Naive thymus-derived CD8-positive, alpha-beta T cell (primary cell): ENCODE measurements at regions not wholly inside any gene's neighbourhood (a gene's known extent, or its start where the extent isn't known, plus 50 kb on each side); places are given as distances from the start of the nearest gene placed in this dataset.
A peak's percentile ranks its signal among the peaks of the same experiment; 100 is the strongest.
"Not testable (repeated sequence)": the region's sequence is repeated elsewhere in the genome, so short reads cannot be mapped to it uniquely, and the experiment has no call there.

Experiments used
- ATAC-seq, 2 donors: fragments of 150-1000 bp; cut with Tn5 transposase in 1 of 2; sonication (Bioruptor Pico), chemical (Tn5 transposase) in 1 of 2; 1 replicate in 1 of 2; 2 replicates in 1 of 2; pipeline ENCODE4 v1.10.0; 2021; ENCODE audit warnings: mild to moderate bottlenecking in 2 of 2, moderate library complexity in 2 of 2
- POLR2A ChIA-PET: fragments of 350-600 bp; sonication (Branson Sonifier 250); formaldehyde crosslinking; loops from one replicate; lab custom pipeline; 2021; ENCODE audit warnings: antibody characterized with exemption; lab: Charles Lee
- DNase-seq, 10 donors: peaks; one replicate each; pipeline versions ENCODE4 v3.0.0 to v3.0.0-alpha.2; 2020 to 2022
- H3K27ac Mint-ChIP-seq, 10 donors: one replicate each; pipeline ENCODE4 v1.8.0; 2020 to 2022; ENCODE audit warnings: mild to moderate bottlenecking in 10 of 10, mixed read lengths in 10 of 10, moderate library complexity in 4 of 10, inconsistent platforms in 1 of 10
- H3K27me3 Mint-ChIP-seq, 5 donors: one replicate each; pipeline ENCODE4 v1.8.0; 2021 to 2022; ENCODE audit warnings: mixed read lengths in 5 of 5
- H3K36me3 Mint-ChIP-seq, 3 donors: one replicate each; pipeline ENCODE4 v1.8.0; 2020 to 2022; ENCODE audit warnings: mixed read lengths in 3 of 3, mild to moderate bottlenecking in 2 of 3, inconsistent platforms in 1 of 3
- H3K4me1 Mint-ChIP-seq, 4 donors: one replicate each; pipeline ENCODE4 v1.8.0; 2021 to 2022; ENCODE audit warnings: mixed read lengths in 4 of 4
- H3K4me3 Mint-ChIP-seq, 10 donors: one replicate each; pipeline ENCODE4 v1.8.0; 2020 to 2022; ENCODE audit warnings: mild to moderate bottlenecking in 10 of 10, mixed read lengths in 10 of 10, moderate library complexity in 6 of 10, inconsistent platforms in 1 of 10
- H3K9me3 Mint-ChIP-seq, 9 donors: one replicate each; pipeline ENCODE4 v1.8.0; 2020 to 2022; ENCODE audit warnings: mixed read lengths in 9 of 9, mild to moderate bottlenecking in 3 of 9, inconsistent platforms in 1 of 9, moderate library complexity in 1 of 9

- DNase-seq, ATAC-seq, H3K9me3 Mint-ChIP-seq, H3K36me3 Mint-ChIP-seq, POLR2A ChIA-PET, H3K27ac Mint-ChIP-seq, H3K4me1 Mint-ChIP-seq, H3K4me3 Mint-ChIP-seq: not testable (repeated sequence)
- H3K27me3 Mint-ChIP-seq: peaks cover 2 to 14% (median 10%) of the 10 kb centered on the region in 5 donors
These were observed 136.8 kb upstream of the HMX1 start for GRCh38 chr4:9008407-9008806.

- H3K4me1 Mint-ChIP-seq, ATAC-seq, H3K9me3 Mint-ChIP-seq, H3K36me3 Mint-ChIP-seq, DNase-seq, POLR2A ChIA-PET, H3K27ac Mint-ChIP-seq: not testable (repeated sequence)
- Mint-ChIP-seq H3K4me3 (peak overlapping the region in 3 of 10 donors; percentile 34 to 69 (median 66)), H3K27me3 (peaks cover 14 to 60% (median 35%) of the 10 kb centered on the region in 5 donors)
These were observed 129.5 kb upstream of the HMX1 start for GRCh38 chr4:9001153-9001552.

- H3K9me3 Mint-ChIP-seq, H3K4me1 Mint-ChIP-seq, H3K36me3 Mint-ChIP-seq, POLR2A ChIA-PET, H3K27ac Mint-ChIP-seq: not testable (repeated sequence)
- DNase-seq (peak in 8 of 10 donors; percentile 23 to 53 (median 46)), ATAC-seq (peak in 1 of 2 donors; percentile 23)
- peak overlapping the region in 5 of 10 donors; percentile 36 to 69 (median 56) for H3K4me3 Mint-ChIP-seq
- H3K27me3 Mint-ChIP-seq: peaks cover 10 to 60% (median 29%) of the 10 kb centered on the region in 5 donors
These were observed 128.9 kb upstream of the HMX1 start for GRCh38 chr4:9000505-9001001.

- Mint-ChIP-seq H3K9me3 (peaks cover 0 to 11% (median 5%) of the 10 kb centered on the region in 9 donors), H3K27me3 (peaks cover 0 to 28% (median 5%) of the 10 kb centered on the region in 5 donors)
- H3K27ac Mint-ChIP-seq, H3K4me3 Mint-ChIP-seq, DNase-seq, H3K4me1 Mint-ChIP-seq, ATAC-seq, POLR2A ChIA-PET, H3K36me3 Mint-ChIP-seq: not testable (repeated sequence)
These were observed 121.3 kb upstream of the HMX1 start for GRCh38 chr4:8992981-8993380.

- H3K4me3 Mint-ChIP-seq, POLR2A ChIA-PET, H3K36me3 Mint-ChIP-seq, ATAC-seq, H3K27ac Mint-ChIP-seq, DNase-seq, H3K4me1 Mint-ChIP-seq: not testable (repeated sequence)
- Mint-ChIP-seq H3K9me3 (peaks cover 0 to 11% (median 5%) of the 10 kb centered on the region in 9 donors), H3K27me3 (peaks cover 0 to 20% (median 5%) of the 10 kb centered on the region in 5 donors)
These were observed 119.8 kb upstream of the HMX1 start for GRCh38 chr4:8991449-8991848.

GRCh38 chr4:8990341-8990740 is 118.7 kb upstream of the HMX1 start:
- H3K4me3 Mint-ChIP-seq, H3K27ac Mint-ChIP-seq: not testable (repeated sequence)

GRCh38 chr4:8985786-8986185 is 114.1 kb upstream of the HMX1 start:
- not testable (repeated sequence) for ATAC-seq

More at GRCh38 chr4:8990341-8990740, 118.7 kb upstream of the HMX1 start:
- ATAC-seq, DNase-seq, POLR2A ChIA-PET, H3K36me3 Mint-ChIP-seq, H3K4me1 Mint-ChIP-seq: not testable (repeated sequence)
- H3K27me3 Mint-ChIP-seq: peaks cover 1 to 11% (median 7%) of the 10 kb centered on the region in 5 donors
- peaks cover 0 to 11% (median 5%) of the 10 kb centered on the region in 9 donors for H3K9me3 Mint-ChIP-seq

GRCh38 chr4:8984641-8985040 is 113.0 kb upstream of the HMX1 start:
- H3K27ac Mint-ChIP-seq, ATAC-seq, H3K4me1 Mint-ChIP-seq, H3K9me3 Mint-ChIP-seq, POLR2A ChIA-PET, H3K36me3 Mint-ChIP-seq, DNase-seq, H3K4me3 Mint-ChIP-seq: not testable (repeated sequence)
- H3K27me3 Mint-ChIP-seq: peaks cover 0 to 15% (median 7%) of the 10 kb centered on the region in 5 donors

More at GRCh38 chr4:8985786-8986185, 114.1 kb upstream of the HMX1 start:
- H3K36me3 Mint-ChIP-seq, H3K9me3 Mint-ChIP-seq, DNase-seq, H3K27ac Mint-ChIP-seq, H3K4me3 Mint-ChIP-seq, H3K4me1 Mint-ChIP-seq, POLR2A ChIA-PET: not testable (repeated sequence)
- peaks cover 0 to 15% (median 7%) of the 10 kb centered on the region in 5 donors for H3K27me3 Mint-ChIP-seq

GRCh38 chr4:8983921-8984320 is 112.3 kb upstream of the HMX1 start:
- H3K9me3 Mint-ChIP-seq, H3K4me3 Mint-ChIP-seq, POLR2A ChIA-PET, H3K4me1 Mint-ChIP-seq, H3K36me3 Mint-ChIP-seq, DNase-seq, ATAC-seq: not testable (repeated sequence)
- H3K27me3 Mint-ChIP-seq: peaks cover 0 to 15% (median 7%) of the 10 kb centered on the region in 5 donors
- H3K27ac Mint-ChIP-seq: peak overlapping the region in 1 of 10 donors; percentile 78

- H3K4me1 Mint-ChIP-seq: not testable (repeated sequence)
These were observed 105.0 kb upstream of the HMX1 start for GRCh38 chr4:8976466-8977128.

GRCh38 chr4:8972635-8973034 is 101.0 kb upstream of the HMX1 start:
- H3K4me1 Mint-ChIP-seq, H3K36me3 Mint-ChIP-seq, DNase-seq, H3K9me3 Mint-ChIP-seq, H3K27ac Mint-ChIP-seq, POLR2A ChIA-PET, H3K4me3 Mint-ChIP-seq, ATAC-seq: not testable (repeated sequence)
- H3K27me3 Mint-ChIP-seq: peaks cover 0 to 12% (median 0%) of the 10 kb centered on the region in 5 donors

More at GRCh38 chr4:8976466-8977128, 105.0 kb upstream of the HMX1 start:
- DNase-seq, POLR2A ChIA-PET, H3K27ac Mint-ChIP-seq, H3K36me3 Mint-ChIP-seq, H3K4me3 Mint-ChIP-seq, ATAC-seq: not testable (repeated sequence)
- peaks cover 0 to 12% (median 0%) of the 10 kb centered on the region in 9 donors for H3K9me3 Mint-ChIP-seq
- peaks cover 0 to 12% (median 0%) of the 10 kb centered on the region in 5 donors for H3K27me3 Mint-ChIP-seq

- POLR2A ChIA-PET, H3K4me1 Mint-ChIP-seq: not testable (repeated sequence)
These were observed 94.3 kb upstream of the HMX1 start for GRCh38 chr4:8965896-8966295.

GRCh38 chr4:8964201-8964788 is 92.7 kb upstream of the HMX1 start:
- Mint-ChIP-seq H3K4me3 (peak overlapping the region in 2 of 10 donors; percentile 36 to 41), H3K27me3 (peaks cover 5 to 39% (median 19%) of the 10 kb centered on the region in 5 donors)
- H3K27ac Mint-ChIP-seq, POLR2A ChIA-PET, ATAC-seq, H3K9me3 Mint-ChIP-seq, H3K4me1 Mint-ChIP-seq, H3K36me3 Mint-ChIP-seq: not testable (repeated sequence)
- peak in 1 of 10 donors; percentile 9 for DNase-seq

More at GRCh38 chr4:8965896-8966295, 94.3 kb upstream of the HMX1 start:
- H3K27me3 Mint-ChIP-seq: peaks cover 4 to 29% (median 19%) of the 10 kb centered on the region in 5 donors
- not testable (repeated sequence) for H3K27ac Mint-ChIP-seq, DNase-seq, H3K36me3 Mint-ChIP-seq, H3K4me3 Mint-ChIP-seq, ATAC-seq, H3K9me3 Mint-ChIP-seq
